Transverse colon (tissue), 4 donors: ENCODE measurements at regions not wholly inside any gene's neighbourhood (a gene's known extent, or its start where the extent isn't known, plus 50 kb on each side); places are given as distances from the start of the nearest gene placed in this dataset.

ENCODE experiments used
- DNase-seq: peaks from one replicate; pipeline ENCODE4 v3.0.0-alpha.2; 2019
- H3K27ac ChIP-seq, 4 donors: fragments of 200-600 bp; sonication (generic); 2 replicates each; pipeline ENCODE4 v1.5.1; 2016 to 2018; ENCODE audit warnings: inconsistent platforms in 4 of 4
- H3K27me3 ChIP-seq: fragments of 200-600 bp; sonication (generic); 2 replicates; pipeline ENCODE4 v1.5.1; 2017; ENCODE audit warnings: inconsistent platforms
- H3K36me3 ChIP-seq, 4 donors: fragments of 200-600 bp; sonication (generic); 2 replicates each; pipeline ENCODE4 v1.5.1; 2017 to 2019; ENCODE audit warnings: inconsistent platforms in 4 of 4
- H3K4me1 ChIP-seq, 4 donors: fragments of 200-600 bp; sonication (generic); 2 replicates each; pipeline ENCODE4 v1.5.1; 2017 to 2020; ENCODE audit warnings: inconsistent platforms in 4 of 4
- H3K4me3 ChIP-seq, 4 donors: fragments of 200-600 bp; sonication (generic); 1 replicate in 1 of 4; 2 replicates in 3 of 4; pipeline versions ENCODE4 v1.5.1 to v1.6.1; 2017 to 2019; ENCODE audit warnings: inconsistent platforms in 4 of 4
- H3K9me3 ChIP-seq, 2 donors: fragments of 200-600 bp; sonication (generic); 2 replicates each; pipeline ENCODE4 v1.5.1; 2017 to 2019; ENCODE audit warnings: inconsistent platforms in 2 of 2
- CTCF ChIP-seq, 5 experiments: fragments of 200-600 bp in 3 of 5; fragments of 450-650 bp in 2 of 5; sonication (generic) in 3 of 5; IDR thresholded peaks; 1 replicate in 2 of 5; 2 replicates in 3 of 5; pipeline ENCODE4 v1.5.1; 2016 to 2017; ENCODE audit warnings: antibody characterized with exemption in 5 of 5, inconsistent platforms in 3 of 5, mild to moderate bottlenecking in 2 of 5, moderate library complexity in 1 of 5
- EP300 ChIP-seq: sonication (generic); formaldehyde crosslinking; IDR thresholded peaks from one replicate; pipeline ENCODE4 v1.6.1; 2017; ENCODE audit warnings: antibody characterized with exemption, low read depth
- POLR2A ChIP-seq: fragments of 450-650 bp; IDR thresholded peaks from one replicate; pipeline ENCODE4 v1.6.1; 2016; ENCODE audit warnings: antibody characterized with exemption, mild to moderate bottlenecking, moderate library complexity
- POLR2AphosphoS5 ChIP-seq, 3 donors: sonication (generic); formaldehyde crosslinking; IDR thresholded peaks; one replicate each; pipeline ENCODE4 v1.6.1; 2016; ENCODE audit warnings: antibody characterized with exemption in 3 of 3
- WGBS, 2 donors: methylation state at CpG; one replicate each; pipeline ENCODE4 v1.1.5; 2018; ENCODE audit warnings: low coverage in 1 of 2; 5-methylcytosine and 5-hydroxymethylcytosine counted together
- in situ Hi-C, 4 donors: fragments of 200-750 bp; cut with MboI; loops; one replicate each; pipeline versions ENCODE4 v1.15.0 to v1.15.1; 2017; ENCODE audit warnings: low sequenced_read_pairs in 3 of 4, low pct_ligation_motif_present in 1 of 4, low pct_unique_long_range_greater_than_20kb in 1 of 4
- intact Hi-C: fragments of 100-400 bp; cut with DNase I; formaldehyde crosslinking; loops from one replicate; pipeline ENCODE4 v1.15.1; 2023; ENCODE audit warnings: low total_unique reads

- Histone ChIP-seq H3K27ac (no peak overlapping the region), H3K27me3 (no peaks in the 10 kb centered on the region), H3K4me3 (no peak overlapping the region), H3K4me1 (peaks cover 0 to 3% (median 0%) of the 10 kb centered on the region in 4 donors), H3K9me3 (no peaks in the 10 kb centered on the region), H3K36me3 (no peaks in the 10 kb centered on the region)
- intact Hi-C loops, result no loop called here
- in situ Hi-C loops, result no loop called here
- no peak for DNase-seq
- WGBS, 2 donors, result 62 to 90% methylated on average over 2 to 6 of the region's 6 CpGs
- no peak for TF ChIP-seq POLR2AphosphoS5 (IDR thresholded peaks at IDR 0.05)
- no peak for TF ChIP-seq EP300
- TF ChIP-seq POLR2A, result no peak
- no peak for TF ChIP-seq CTCF (IDR thresholded peaks at IDR 0.05)
Measured at GRCh38 chr12:69015831-69016230, 82.9 kb upstream of the CPM start.

GRCh38 chr12:69019082-69019481 lies 86.1 kb upstream of the CPM start:
- no peak overlapping the region for H3K4me3 ChIP-seq
- no peaks in the 10 kb centered on the region for H3K9me3 ChIP-seq
- TF ChIP-seq POLR2AphosphoS5 (IDR thresholded peaks at IDR 0.05) (no peak), CTCF (IDR thresholded peaks at IDR 0.05) (no peak), EP300 (no peak), POLR2A (no peak)
- DNase-seq, result no peak
- H3K4me1 ChIP-seq, result peaks cover 0 to 6% (median 2%) of the 10 kb centered on the region in 4 donors
- no peaks in the 10 kb centered on the region for H3K27me3 ChIP-seq
- intact Hi-C loops, result no loop called here
- no peak overlapping the region for H3K27ac ChIP-seq
- H3K36me3 ChIP-seq, result no peaks in the 10 kb centered on the region
- in situ Hi-C loops, result no loop called here

GRCh38 chr12:69019910-69020309 lies 86.9 kb upstream of the CPM start:
- DNase-seq, result no peak
- no peak for TF ChIP-seq EP300
- no peak for TF ChIP-seq POLR2A
- TF ChIP-seq POLR2AphosphoS5 (IDR thresholded peaks at IDR 0.05), result no peak
- TF ChIP-seq CTCF (IDR thresholded peaks at IDR 0.05), result no peak
- intact Hi-C loops (no loop called here), in situ Hi-C loops (no loop called here)
- Histone ChIP-seq H3K4me3 (no peak overlapping the region), H3K36me3 (no peaks in the 10 kb centered on the region), H3K4me1 (peaks cover 0 to 10% (median 4%) of the 10 kb centered on the region in 4 donors), H3K27me3 (no peaks in the 10 kb centered on the region), H3K27ac (no peak overlapping the region), H3K9me3 (no peaks in the 10 kb centered on the region)

GRCh38 chr12:69022674-69023073 lies 89.7 kb upstream of the CPM start:
- intact Hi-C loops (no loop called here), in situ Hi-C loops (no loop called here)
- Histone ChIP-seq H3K4me1 (peaks cover 0 to 16% (median 7%) of the 10 kb centered on the region in 4 donors), H3K9me3 (no peaks in the 10 kb centered on the region), H3K27ac (no peak overlapping the region), H3K4me3 (no peak overlapping the region), H3K36me3 (no peaks in the 10 kb centered on the region), H3K27me3 (no peaks in the 10 kb centered on the region)
- no peak for DNase-seq
- WGBS, 2 donors, result 92 to 100% methylated on average over 4 of the region's 4 CpGs
- no peak for TF ChIP-seq EP300
- TF ChIP-seq CTCF (IDR thresholded peaks at IDR 0.05), result no peak
- no peak for TF ChIP-seq POLR2AphosphoS5 (IDR thresholded peaks at IDR 0.05)
